ENCODE measurements at regions not wholly inside any gene's neighbourhood (a gene's known extent, or its start where the extent isn't known, plus 50 kb on each side); places are given as distances from the start of the nearest gene placed in this dataset.

DNA sequence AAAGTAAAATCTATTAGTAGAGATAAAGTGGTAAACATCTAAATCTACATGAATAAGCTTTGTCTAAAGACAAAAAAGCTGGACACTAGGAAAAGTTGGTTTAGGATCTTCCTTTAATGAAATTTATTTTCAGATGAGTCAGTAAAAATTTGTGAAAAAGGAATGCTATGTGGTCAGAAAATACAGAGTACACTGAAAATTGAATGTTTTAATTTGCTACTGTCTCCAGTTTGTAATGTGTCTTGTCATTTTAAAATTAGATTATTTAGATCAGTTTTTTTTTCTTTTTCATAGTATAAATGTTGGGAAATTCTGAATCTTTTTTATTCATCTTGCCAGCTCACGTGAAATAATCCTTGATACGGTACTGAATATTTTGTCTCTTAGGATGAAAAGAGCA lies 56.9 kb downstream of the SLITRK6 start:
- DNase-seq (ENCODE audit: low read depth in 2 of 3, low spot score in 2 of 3): no peak

DNA sequence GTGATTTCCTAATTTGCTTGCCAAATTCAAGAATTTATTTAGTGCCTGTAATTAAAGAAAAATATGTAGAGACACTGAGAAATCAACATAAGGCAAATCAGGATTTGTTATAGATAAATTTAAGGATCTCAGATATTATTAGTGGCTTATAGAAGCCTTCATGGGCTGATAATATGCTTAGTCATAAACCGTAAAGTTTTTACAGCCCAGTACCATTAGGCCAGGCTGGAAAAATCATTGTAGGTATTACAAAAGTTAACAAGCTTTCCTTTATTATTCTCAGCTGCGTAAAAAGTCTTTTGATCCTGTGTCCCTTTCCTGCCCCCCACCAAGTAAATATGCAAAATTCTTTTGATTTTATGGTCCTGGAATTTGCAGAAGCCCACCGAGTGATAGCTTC lies 58.2 kb downstream of the SLITRK6 start:
- DNase-seq (ENCODE audit: low read depth in 2 of 3, low spot score in 2 of 3): no peak

DNA sequence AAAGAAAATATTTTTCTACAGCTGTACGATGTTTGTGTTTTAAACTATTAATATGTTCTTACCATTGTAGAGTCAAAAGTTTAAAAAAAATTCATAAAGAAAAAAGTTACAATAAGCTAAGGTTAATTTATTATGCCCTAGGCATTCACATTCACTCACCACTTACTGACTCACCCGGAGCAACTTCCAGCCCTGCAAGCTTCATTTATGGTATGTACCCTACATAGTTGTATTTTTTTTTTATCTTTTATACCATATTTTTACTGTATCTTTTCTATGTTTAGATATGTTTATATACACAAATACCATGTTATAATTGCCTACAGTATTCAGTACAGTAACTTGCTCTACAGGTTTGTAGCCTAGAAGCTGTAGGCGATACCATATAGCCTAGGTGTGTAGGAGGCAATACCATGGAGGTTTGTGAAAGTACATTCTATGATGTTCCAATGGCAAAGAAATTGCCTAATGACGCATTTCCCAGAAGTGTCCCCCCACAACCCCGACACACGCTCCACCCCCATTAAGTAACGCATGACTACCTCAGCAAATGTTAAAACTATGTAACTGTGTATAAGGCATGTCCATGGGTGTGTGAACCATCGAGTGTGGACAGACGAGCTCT lies 60.4 kb downstream of the SLITRK6 start:
- no peak for DNase-seq (ENCODE audit: low read depth in 2 of 3, low spot score in 2 of 3)

DNA sequence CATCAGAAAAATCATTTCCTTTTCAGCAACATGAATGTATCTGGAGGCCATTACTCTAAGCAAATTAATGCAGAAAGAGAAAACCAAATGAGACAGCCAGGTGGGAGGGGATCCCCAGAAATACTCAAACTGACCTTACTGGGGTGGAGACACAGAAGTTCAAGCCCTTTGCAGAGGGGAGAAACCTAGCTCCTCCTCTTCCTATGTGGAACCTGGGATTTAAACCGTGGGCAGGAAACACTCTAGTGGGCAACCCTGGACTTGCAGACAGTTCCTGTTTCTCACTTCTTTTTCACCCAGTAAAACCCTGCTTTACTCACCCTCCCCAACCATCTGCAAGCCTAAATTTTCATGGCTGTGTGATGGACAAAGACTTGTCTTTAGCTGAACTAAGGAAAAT lies 61.3 kb downstream of the SLITRK6 start:
- no peak for DNase-seq (ENCODE audit: low read depth in 2 of 3, low spot score in 2 of 3)

DNA sequence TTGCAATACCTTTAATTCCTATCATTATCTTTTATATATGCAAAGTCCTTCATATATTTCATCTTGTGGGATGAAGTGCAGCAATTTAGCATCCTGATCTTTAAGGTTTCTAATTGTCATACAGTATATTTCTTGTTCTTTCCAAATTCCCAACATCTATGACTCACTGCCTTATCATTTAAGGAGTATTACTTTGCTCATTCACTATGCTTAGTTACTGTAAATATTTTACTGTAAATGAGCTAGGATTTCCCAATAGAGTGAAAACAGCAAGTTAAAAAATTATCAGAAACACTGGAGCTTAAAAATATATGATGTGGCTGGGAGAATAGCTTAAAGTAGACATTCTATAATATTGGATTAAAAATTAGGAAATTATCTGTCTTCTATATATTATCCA lies 69.9 kb downstream of the SLITRK6 start:
- no peak for DNase-seq (ENCODE audit: low read depth in 2 of 3, low spot score in 2 of 3)

DNA sequence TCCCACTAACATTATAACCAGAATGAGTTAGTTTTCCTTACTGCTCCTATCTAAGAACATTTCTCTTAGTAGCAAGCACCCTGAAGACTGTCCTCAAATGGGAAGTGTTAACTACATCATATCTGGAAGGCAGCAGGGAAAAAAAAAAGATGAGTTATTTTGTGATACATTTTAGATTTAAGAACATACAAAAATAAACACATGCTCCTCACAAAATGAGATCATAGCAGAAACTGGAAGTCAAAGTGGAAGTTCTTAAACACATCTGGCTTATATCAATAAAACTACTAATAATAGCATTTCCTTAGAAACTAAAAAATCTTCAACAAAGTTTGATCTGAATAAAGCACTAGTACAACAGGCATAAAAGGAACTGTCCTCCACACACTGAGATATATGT lies 70.4 kb downstream of the SLITRK6 start:
- DNase-seq (ENCODE audit: low read depth in 2 of 3, low spot score in 2 of 3): no peak

DNA sequence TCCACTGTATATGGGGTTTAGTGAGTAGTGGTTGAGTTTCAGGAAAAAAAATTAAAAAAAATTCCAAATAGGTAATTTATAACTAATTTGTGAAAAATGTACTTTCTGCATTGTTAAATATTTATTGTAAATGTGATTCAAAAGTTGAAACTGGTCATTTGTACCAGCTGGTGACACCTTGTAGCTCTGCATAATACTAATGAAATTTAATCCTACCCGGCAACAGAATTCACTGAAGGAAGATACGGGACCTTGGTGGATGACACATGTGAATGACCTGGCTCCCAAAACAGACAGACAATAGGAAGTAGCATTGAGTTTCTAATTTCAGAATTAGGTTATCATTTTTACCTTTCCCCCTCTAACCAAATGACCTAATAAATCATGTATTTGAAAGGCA lies 73.8 kb downstream of the SLITRK6 start:
- DNase-seq (ENCODE audit: low read depth in 2 of 3, low spot score in 2 of 3): no peak

DNA sequence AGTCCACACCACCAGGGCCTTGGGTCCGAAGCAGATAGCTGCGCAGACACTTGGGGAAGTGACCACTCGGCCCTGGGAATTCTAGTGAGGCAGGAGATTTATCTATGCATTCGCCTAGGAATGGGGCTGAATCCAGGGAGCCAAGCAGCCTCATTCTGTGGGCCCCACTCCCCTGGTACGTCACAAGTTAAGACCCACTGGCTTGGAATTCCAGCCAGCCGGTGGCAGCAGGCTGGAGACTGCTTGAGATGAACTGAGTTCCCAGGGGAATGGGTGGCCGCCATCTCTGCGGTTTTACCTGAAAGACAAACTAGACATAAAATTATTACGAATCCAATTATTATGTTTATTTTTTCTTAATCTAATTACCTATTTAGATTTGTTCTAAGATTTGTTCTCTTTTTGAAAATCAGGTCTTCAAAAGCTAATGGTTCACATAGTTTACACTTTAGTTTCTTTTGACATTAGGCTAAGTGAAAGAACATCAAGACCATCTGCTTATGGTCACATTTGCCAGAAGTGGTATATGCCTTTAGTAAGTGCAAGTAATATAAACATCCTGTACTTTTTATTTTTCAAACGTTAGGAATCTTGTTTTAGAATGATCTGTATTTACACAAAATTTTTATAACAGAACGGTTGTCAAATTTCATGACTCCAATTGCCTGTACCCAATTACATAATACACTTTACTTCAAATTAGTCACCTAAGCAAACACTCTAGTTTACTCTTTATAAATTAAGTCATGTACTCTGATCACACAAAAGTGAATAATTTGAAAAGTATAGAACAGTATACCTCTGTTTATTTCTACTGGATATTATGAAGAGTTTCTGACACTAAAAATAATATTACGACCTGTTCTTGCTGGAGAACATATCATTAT lies 74.4 kb downstream of the SLITRK6 start:
- no peak for DNase-seq (ENCODE audit: low read depth in 2 of 3, low spot score in 2 of 3)

DNA sequence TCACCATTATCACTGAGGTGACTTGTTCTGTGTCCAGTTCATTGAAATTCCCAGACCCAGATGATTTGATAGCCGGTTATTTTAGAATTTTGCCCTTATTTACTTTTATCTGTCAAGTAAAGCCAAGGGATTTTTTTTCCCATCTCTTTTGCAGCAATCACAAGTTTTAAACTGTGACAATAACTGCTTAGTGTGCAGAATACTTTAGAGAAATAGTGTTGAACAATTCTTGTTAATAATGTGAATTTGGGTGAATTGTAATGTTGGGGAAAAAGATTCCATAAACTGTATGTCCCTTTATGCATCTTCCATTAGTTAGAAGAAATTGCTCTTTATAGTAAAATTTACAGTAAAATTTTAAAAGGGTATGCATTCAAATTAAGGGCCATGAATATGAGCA lies 79.5 kb downstream of the SLITRK6 start:
- no peak for DNase-seq (ENCODE audit: low read depth in 2 of 3, low spot score in 2 of 3)

DNA sequence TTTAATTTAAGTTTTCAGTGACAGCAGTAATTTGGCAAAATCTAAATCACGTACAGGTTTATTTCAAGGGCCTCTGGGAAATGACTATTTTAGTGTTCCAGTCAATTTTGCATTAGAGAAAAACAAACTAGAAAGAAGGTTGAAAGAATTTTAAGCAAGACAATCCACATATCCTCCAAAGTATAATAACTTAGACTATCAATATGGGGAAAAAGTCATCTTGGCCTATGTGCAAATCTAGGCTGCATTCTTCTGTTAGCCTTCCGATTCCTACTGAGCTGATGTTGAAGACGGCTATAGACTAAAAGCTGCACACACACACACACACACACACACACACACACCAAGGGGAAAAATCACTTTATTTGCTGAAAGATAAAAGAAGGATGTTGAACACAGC lies 81.3 kb downstream of the SLITRK6 start:
- DNase-seq (ENCODE audit: low read depth in 2 of 3, low spot score in 2 of 3): no peak

DNA sequence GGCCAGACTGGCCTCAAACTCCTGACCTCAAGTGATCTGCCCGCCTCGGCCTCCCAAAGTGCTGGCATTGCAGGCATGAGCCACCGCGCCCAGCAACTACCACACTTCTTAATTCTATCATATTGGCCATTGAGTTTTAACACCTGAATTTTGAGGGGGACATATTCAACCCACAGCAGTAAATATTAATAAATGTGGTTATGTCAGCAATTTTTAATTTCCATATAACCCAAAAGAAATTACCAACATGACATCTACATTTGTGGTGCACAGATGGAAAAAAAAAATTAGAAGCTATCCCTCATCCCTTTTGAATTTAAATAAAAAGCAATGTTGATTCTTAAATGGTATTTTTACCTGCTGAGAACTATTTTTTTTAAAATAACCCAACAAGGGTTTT lies 88.7 kb downstream of the SLITRK6 start:
- DNase-seq (ENCODE audit: low read depth in 2 of 3, low spot score in 2 of 3): no peak

DNA sequence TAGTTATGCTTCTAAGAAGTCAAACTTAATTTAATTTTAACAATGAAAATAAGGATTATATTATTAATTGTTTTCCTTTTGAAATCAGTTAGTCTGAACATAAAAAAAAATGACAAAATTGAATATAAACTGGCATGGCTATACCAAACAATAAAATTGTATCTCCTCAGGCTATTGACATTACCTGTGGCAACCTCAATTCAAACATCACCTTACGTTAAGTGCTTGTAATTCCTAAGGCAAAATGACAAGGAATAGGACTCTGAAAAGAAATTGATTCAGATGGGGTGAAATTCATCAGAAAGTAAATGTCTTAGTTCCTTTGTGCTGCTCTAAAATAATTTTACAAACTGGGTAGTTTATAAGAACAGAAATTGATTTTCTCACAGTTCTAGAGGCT lies 89.5 kb downstream of the SLITRK6 start:
- no peak for DNase-seq (ENCODE audit: low read depth in 2 of 3, low spot score in 2 of 3)

DNA sequence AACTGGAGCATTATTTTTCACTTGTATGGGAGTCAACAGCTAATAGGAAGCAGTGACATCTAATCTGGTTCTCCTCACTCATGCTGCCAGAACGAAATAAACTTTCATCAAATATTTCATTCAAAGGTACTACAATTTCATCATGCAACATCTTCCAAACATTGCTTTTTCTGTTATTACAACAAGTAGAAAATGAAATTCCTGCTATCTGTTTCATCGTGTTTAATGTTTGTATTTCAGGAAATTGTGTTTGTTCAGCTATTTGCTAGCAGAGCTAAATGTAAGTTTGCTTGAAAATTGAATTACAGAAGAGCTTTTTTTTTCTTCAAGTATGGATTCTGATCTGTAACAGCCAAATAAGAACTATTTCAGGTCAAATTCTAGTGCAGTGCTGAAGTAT lies 90.1 kb downstream of the SLITRK6 start:
- no peak for DNase-seq (ENCODE audit: low read depth in 2 of 3, low spot score in 2 of 3)

DNA sequence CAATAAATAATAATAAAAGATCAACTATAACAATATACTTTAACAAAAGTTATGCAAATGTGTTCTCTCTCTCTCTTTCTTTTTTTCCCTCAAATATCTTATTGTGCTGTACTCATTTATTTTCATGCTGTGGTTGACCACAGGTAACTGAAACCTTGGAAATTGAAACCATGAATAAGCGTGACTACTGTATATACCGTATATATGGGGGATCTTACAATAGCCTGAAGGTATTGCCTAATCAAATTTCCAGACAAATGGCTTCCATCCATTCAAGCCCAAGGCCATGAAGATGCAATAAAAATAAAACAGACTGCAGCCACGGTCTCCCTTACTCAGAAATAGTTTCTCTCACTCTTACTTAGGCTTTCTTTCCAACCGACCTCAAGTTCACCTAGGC lies 98.3 kb downstream of the SLITRK6 start:
- DNase-seq (ENCODE audit: low read depth in 2 of 3, low spot score in 2 of 3): no peak

DNA sequence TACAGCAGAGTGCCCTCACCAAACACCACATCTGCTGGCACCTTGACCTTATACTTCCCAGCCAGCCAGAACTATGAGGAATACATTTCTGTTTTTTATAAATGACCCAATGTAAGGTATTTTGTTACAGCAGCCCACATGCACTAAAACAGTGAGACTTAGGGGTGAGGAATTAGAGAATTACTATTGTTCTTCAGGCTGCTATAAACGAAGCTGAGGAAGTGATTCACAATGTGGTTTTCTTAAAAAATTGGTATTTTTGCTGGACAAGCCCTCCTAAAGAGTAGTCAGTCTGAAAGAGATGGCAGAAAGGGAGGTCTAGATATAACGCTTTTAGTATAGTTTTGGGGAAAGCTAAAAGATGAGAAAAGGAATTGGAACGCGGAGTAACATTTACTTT lies 101.0 kb downstream of the SLITRK6 start:
- DNase-seq (ENCODE audit: low read depth in 2 of 3, low spot score in 2 of 3): no peak

DNA sequence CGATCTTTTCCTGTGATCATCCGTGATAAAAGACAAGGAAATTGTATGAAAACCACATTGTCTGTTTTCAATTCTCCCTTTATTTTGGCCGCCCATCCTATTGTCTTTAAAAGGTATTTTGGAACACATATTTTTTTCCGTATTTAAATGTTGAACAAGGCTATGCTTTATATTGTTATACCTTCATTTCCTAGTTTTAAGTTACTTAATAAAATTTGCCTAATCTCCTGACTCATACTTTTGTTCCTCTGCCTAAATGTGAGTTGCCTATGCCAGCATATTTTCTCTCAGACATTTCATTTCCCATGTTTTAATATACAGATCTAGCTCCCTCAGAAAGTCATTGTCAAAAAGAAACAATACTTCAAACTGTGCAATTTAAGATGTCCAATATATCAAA lies 104.2 kb downstream of the SLITRK6 start:
- DNase-seq (ENCODE audit: low read depth in 2 of 3, low spot score in 2 of 3): no peak

DNA sequence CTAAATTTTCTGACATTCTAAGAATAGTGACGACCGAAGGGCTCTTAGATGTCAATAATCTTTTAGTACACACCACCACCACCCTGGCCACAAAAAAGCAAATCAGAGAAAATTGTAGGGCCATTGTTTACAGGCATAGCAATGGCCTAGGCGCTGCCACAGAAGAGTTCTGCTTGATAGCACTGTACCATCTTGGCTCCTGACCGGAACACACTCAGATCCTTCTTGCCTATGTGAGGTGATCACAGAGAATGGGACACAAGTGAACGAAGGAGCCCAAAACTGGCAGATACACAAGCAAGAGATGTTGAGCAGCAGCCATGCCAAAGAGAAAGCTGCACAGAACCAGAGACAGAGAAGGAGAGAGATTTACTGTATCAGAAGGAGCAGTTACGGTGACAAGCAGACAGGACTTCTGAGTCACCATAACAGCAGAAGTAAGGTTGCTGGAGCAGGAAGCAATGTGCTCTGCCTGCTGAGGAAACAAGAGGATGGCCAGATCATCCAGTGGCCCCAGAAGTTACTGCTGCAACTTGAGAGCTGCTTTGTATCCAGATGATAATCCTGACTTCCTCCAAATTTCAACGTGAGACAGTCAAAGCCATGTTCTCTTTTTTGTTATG lies 105.2 kb downstream of the SLITRK6 start:
- DNase-seq (ENCODE audit: low read depth in 2 of 3, low spot score in 2 of 3): no peak

DNA sequence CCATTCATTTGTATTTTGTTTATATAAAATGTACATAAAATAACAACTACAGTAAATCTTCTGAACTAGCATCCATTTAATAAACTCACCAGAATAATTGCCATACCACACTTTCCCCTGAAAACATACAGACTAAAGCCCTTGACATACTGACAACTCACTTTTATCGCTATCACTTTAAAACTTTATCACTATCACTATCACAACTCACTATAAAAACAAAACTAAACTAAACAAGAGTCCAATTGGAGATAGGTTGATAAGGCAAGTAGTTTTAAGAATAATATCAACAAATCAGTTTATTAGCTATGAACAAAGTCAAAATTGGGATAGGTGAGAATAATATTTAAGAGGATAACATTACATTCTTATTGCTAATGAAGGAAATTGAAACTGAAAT lies 108.9 kb downstream of the SLITRK6 start:
- no peak for DNase-seq (ENCODE audit: low read depth in 2 of 3, low spot score in 2 of 3)

DNA sequence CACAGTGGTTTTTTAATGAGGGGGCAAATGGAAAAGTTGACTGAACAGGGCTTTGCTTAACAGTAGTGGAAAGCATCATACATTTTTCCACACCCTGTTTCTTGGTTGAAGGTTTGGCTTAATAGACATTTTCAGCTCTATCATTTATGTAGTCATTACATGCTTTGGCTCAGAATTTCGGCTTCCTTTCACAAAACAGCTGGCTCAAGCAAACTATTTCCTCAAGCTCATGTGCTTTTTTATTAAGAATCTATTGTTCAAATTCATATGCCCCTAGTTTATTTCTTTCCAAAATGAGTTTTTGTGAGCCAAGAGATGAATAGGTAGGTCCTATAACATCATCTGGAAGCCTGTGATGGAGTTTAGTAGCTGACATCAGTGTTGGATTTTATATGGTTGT lies 113.8 kb downstream of the SLITRK6 start:
- no peak for DNase-seq (ENCODE audit: low read depth in 2 of 3, low spot score in 2 of 3)

DNA sequence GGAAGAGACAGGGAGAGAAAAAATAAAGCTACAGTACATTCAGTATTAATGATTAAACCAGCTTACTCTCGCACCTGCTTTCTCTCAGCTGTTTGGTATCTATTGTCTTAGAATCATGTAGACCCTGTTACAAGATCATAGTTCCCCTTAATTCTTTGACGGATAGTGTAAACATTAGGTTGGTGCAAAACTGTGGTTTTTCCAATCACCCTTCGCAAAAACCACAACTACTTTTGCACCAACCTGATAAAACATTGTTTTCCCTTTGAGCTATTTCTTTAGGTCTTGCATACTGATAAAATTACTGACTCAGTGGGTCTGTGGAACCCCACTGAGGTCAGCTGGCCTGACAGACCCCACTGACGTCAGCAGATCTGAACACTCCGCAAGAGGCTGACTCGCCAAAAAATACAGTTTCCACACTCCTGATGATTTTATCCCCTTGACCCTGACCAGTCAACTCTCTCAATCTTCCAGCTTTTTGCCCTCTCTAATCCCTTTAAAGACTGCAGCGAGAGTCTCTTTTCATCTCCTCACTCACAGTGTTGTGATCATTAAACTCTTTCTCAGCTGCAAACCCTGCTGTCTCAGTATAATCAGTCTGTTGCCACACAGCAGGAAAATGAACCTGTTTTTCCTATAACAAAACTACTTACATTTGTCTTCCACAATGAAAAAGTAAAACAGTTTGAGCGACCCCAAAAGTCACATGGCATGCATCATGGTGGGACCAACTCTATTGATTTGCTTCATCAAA lies 123.9 kb downstream of the SLITRK6 start:
- DNase-seq (ENCODE audit: low read depth in 2 of 3, low spot score in 2 of 3): no peak

DNA sequence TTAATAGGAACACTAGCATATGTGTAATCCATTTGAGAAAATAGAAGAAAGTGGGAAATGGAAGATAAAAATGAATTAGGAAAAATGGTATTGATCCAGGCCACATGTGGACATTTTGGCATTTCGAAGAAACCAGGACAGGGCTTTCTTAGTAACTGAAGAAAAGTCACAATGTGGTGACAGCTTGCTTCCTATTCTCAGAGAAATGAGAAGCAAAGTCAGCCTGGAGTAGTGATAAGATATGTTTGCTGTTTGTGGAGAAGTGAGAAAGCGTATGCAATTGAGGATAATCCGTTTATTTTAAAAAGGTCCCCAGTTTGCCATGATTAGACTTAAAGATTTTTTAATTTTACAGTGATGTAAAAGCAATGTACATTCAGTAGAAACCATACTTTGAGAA lies 127.9 kb downstream of the SLITRK6 start:
- no peak for DNase-seq (ENCODE audit: low read depth in 2 of 3, low spot score in 2 of 3)

DNA sequence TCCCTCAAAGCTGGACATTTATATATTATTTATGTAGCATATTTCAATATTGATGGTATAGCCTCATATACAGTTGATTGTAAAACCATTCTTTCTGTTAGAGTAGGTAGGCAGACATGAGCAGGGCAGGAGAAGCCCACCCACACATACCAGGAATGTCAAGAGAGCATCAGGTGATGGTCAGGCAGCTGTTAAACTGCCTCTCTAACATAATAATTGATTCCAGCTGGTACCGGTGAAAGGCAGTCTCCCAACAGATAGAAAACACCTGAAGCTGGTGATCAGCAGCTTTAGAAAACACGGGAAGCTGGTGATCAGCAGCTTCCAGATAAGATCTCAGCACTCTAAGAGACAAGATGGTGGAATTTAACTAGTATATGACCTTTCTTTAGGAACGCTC lies 132.9 kb downstream of the SLITRK6 start:
- DNase-seq (ENCODE audit: low read depth in 2 of 3, low spot score in 2 of 3): no peak
